Loucy (cell line): ENCODE measurements at regions not wholly inside any gene's neighbourhood (a gene's known extent, or its start where the extent isn't known, plus 50 kb on each side); places are given as distances from the start of the nearest gene placed in this dataset.

Source experiments
- H2AFZ ChIP-seq: fragments of 200-600 bp; sonication (generic); 2 replicates; pipeline ENCODE4 v1.6.0; 2016; ENCODE audit warnings: antibody characterized with exemption, mild to moderate bottlenecking, low read length, moderate library complexity
- H3F3A ChIP-seq: fragments of 200-600 bp; 2 replicates; pipeline ENCODE4 v1.6.0; 2016; ENCODE audit warnings: antibody characterized with exemption, low read depth, mild to moderate bottlenecking
- H3K27me3 ChIP-seq: fragments of 200-600 bp; sonication (generic); 2 replicates; pipeline ENCODE4 v1.6.1; 2014; ENCODE audit warnings: low read length, mild to moderate bottlenecking; ENCODE audit not compliant: insufficient read depth, poor library complexity, severe bottlenecking
- H3K36me3 ChIP-seq: fragments of 200-600 bp; sonication (generic); 2 replicates; pipeline ENCODE4 v1.6.1; 2016; ENCODE audit warnings: low read length; ENCODE audit not compliant: insufficient read depth
- H3K4me1 ChIP-seq: fragments of 200-600 bp; sonication (generic); 2 replicates; pipeline ENCODE4 v1.5.1; 2014; ENCODE audit warnings: low read length, mild to moderate bottlenecking; ENCODE audit not compliant: insufficient read depth, poor library complexity, severe bottlenecking
- H3K4me2 ChIP-seq: fragments of 200-600 bp; sonication (generic); 2 replicates; pipeline ENCODE4 v1.6.0; 2014; ENCODE audit warnings: antibody characterized with exemption, low read length, low read depth, mild to moderate bottlenecking; ENCODE audit not compliant: poor library complexity, severe bottlenecking
- H3K4me3 ChIP-seq: fragments of 200-600 bp; sonication (generic); 2 replicates; pipeline ENCODE4 v1.5.1; 2014; ENCODE audit warnings: low read length, mild to moderate bottlenecking, mixed read lengths; ENCODE audit not compliant: poor library complexity, severe bottlenecking
- H3K79me2 ChIP-seq: fragments of 200-600 bp; sonication (generic); 2 replicates; pipeline ENCODE4 v1.6.1; 2014; ENCODE audit warnings: low read length; ENCODE audit not compliant: insufficient read depth
- H3K9ac ChIP-seq: fragments of 200-600 bp; sonication (generic); 2 replicates; pipeline ENCODE4 v1.6.0; 2014; ENCODE audit warnings: mild to moderate bottlenecking, low read depth, low read length, moderate library complexity; ENCODE audit not compliant: poor library complexity, severe bottlenecking
- H3K9me2 ChIP-seq: fragments of 200-600 bp; sonication (generic); replicated peaks from 2 replicates; pipeline ENCODE4 v1.6.1; 2016; ENCODE audit warnings: low read depth, low read length, mixed read lengths
- H3K9me3 ChIP-seq: fragments of 200-600 bp; sonication (generic); 2 replicates; pipeline ENCODE4 v1.6.1; 2014; ENCODE audit warnings: mild to moderate bottlenecking, antibody characterized with exemption, low read length, low read depth; ENCODE audit not compliant: insufficient read depth
- H4K20me1 ChIP-seq: fragments of 200-600 bp; sonication (generic); 2 replicates; pipeline ENCODE4 v1.6.0; 2014; ENCODE audit warnings: antibody characterized with exemption, low read length, mild to moderate bottlenecking; ENCODE audit not compliant: insufficient read depth, poor library complexity, severe bottlenecking
- EZH2phosphoT487 ChIP-seq: fragments of 200-600 bp; IDR thresholded peaks from 2 replicates; pipeline ENCODE4 v1.6.1; 2018; ENCODE audit warnings: antibody characterized with exemption, mild to moderate bottlenecking, moderate library complexity, borderline replicate concordance
- TF ChIP-seq, protein P1 (sequence below): fragments of 200-600 bp; sonication (generic); conservative IDR thresholded peaks from 2 replicates; pipeline ENCODE4 v1.5.1; 2014; ENCODE audit warnings: mild to moderate bottlenecking, antibody characterized with exemption, low read length

DNA sequence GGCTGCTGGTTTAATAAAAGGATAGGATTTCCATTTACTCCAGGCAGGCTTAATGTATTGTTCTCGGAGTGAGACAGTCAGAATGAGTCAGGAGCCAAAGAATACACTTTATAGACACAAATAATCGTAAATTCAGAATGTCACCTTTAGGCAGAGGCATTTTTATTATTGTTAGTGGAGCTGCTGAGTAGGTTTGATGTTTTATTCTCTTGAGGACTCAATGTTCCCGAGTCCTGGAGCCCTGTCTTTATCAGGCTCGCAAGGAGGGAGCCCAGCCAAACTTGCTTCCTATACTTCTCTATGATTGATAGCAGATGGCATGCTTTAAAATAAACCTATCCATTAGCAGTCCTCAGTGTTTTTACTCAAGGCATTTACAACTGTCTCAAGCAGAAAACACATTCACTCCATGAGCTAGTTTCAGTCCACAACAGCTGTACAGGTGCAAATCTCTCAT lies 492.3 kb upstream of the ZEB2 start:
- no peak overlapping the region for H3K9ac ChIP-seq
- no peak overlapping the region for H3K4me2 ChIP-seq
- no peaks in the 10 kb centered on the region for H3K9me3 ChIP-seq
- TF ChIP-seq, protein P1, sequence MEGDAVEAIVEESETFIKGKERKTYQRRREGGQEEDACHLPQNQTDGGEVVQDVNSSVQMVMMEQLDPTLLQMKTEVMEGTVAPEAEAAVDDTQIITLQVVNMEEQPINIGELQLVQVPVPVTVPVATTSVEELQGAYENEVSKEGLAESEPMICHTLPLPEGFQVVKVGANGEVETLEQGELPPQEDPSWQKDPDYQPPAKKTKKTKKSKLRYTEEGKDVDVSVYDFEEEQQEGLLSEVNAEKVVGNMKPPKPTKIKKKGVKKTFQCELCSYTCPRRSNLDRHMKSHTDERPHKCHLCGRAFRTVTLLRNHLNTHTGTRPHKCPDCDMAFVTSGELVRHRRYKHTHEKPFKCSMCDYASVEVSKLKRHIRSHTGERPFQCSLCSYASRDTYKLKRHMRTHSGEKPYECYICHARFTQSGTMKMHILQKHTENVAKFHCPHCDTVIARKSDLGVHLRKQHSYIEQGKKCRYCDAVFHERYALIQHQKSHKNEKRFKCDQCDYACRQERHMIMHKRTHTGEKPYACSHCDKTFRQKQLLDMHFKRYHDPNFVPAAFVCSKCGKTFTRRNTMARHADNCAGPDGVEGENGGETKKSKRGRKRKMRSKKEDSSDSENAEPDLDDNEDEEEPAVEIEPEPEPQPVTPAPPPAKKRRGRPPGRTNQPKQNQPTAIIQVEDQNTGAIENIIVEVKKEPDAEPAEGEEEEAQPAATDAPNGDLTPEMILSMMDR = no peak
- no peak for TF ChIP-seq EZH2phosphoT487
- no peaks in the 10 kb centered on the region for H3K4me1 ChIP-seq
- no peaks in the 10 kb centered on the region for H3K79me2 ChIP-seq
- H2AFZ ChIP-seq = no peak overlapping the region
- H3K4me3 ChIP-seq = no peak overlapping the region
- H3K9me2 ChIP-seq = no peaks in the 10 kb centered on the region
- no peaks in the 10 kb centered on the region for H3K27me3 ChIP-seq
- H3K36me3 ChIP-seq = no peaks in the 10 kb centered on the region
- no peaks in the 10 kb centered on the region for H3F3A ChIP-seq
- no peaks in the 10 kb centered on the region for H4K20me1 ChIP-seq

DNA sequence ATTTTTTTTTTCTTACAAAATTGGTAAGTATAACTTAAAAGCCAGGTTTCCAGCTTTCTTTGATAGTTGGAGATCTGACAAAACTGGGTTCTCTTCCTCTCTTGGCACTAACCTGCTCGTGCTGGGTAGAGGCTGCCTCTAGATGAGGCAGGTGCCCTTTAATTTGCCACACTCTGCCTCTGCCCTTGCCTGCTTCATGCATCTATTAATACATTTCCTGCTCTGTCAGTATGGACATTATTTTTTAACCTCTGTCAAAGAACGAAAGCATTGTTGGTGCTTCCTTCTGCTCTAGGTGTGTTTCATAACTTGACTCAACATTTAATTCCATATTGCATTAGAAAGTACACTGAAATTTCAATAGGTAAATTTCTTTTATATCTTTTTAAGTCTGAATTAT lies 490.7 kb upstream of the ZEB2 start:
- Histone ChIP-seq H3K9me3 (no peaks in the 10 kb centered on the region), H3K27me3 (no peaks in the 10 kb centered on the region), H3K9me2 (no peaks in the 10 kb centered on the region), H4K20me1 (no peaks in the 10 kb centered on the region), H3F3A (no peaks in the 10 kb centered on the region), H3K4me2 (no peak overlapping the region), H3K9ac (no peak overlapping the region), H2AFZ (0 out of 2 replicates have a peak overlapping the region, but pooled peaks have one; percentile 2), H3K36me3 (no peaks in the 10 kb centered on the region), H3K4me3 (no peak overlapping the region), H3K79me2 (no peaks in the 10 kb centered on the region), H3K4me1 (no peaks in the 10 kb centered on the region)
- TF ChIP-seq, protein P1 = no peak
- no peak for TF ChIP-seq EZH2phosphoT487

- Histone ChIP-seq H3K27me3 (no peaks in the 10 kb centered on the region), H3K79me2 (no peaks in the 10 kb centered on the region), H3K4me2 (no peak overlapping the region), H3K9me2 (no peaks in the 10 kb centered on the region), H3K4me3 (no peak overlapping the region), H4K20me1 (no peaks in the 10 kb centered on the region), H3K9me3 (no peaks in the 10 kb centered on the region), H3K4me1 (no peaks in the 10 kb centered on the region), H3K9ac (no peak overlapping the region), H3K36me3 (no peaks in the 10 kb centered on the region), H3F3A (no peaks in the 10 kb centered on the region), H2AFZ (no peak overlapping the region)
- TF ChIP-seq EZH2phosphoT487 = no peak
- TF ChIP-seq, protein P1 = no peak
These were observed 488.0 kb upstream of the ZEB2 start for GRCh38 chr2:145007960-145008263.
